ENCODE measurements at regions not wholly inside any gene's neighbourhood (a gene's known extent, or its start where the extent isn't known, plus 50 kb on each side); places are given as distances from the start of the nearest gene placed in this dataset.

- TF ChIP-seq CTCF (IDR thresholded peaks at IDR 0.05), result no peak
- TF ChIP-seq POLR2A (IDR thresholded peaks at IDR 0.05), result no peak
Observed at GRCh38 chr6:113039005-113039404, 691.9 kb downstream of the RFPL4B start.
